ENCODE measurements at regions not wholly inside any gene's neighbourhood (a gene's known extent, or its start where the extent isn't known, plus 50 kb on each side); places are given as distances from the start of the nearest gene placed in this dataset.

DNA sequence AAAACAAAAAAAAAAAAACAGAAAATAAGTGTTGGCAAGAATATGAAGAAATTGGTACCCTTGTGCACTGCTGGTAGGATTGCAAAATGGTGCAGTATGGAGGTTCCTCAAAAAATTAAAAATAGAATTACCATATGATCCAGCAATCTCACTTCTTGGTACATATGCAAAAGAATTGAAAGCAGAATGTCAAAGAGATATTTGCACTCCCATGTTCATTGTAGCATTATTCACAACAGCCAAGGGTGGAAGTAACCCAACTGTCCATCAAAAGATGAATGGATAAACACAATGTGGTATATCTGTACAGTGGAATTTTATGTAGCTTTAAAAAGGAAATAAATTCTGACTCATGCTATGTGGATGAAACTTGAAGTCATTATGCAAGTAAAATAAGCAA lies 72.8 kb upstream of the POU3F3 start:
- no peaks in the 10 kb centered on the region for H3K9me3 ChIP-seq (ENCODE audit: low read length)
- TF ChIP-seq TAF1 (IDR thresholded peaks at IDR 0.05; ENCODE audit: low read depth): no peak
- TF ChIP-seq, protein P1, sequence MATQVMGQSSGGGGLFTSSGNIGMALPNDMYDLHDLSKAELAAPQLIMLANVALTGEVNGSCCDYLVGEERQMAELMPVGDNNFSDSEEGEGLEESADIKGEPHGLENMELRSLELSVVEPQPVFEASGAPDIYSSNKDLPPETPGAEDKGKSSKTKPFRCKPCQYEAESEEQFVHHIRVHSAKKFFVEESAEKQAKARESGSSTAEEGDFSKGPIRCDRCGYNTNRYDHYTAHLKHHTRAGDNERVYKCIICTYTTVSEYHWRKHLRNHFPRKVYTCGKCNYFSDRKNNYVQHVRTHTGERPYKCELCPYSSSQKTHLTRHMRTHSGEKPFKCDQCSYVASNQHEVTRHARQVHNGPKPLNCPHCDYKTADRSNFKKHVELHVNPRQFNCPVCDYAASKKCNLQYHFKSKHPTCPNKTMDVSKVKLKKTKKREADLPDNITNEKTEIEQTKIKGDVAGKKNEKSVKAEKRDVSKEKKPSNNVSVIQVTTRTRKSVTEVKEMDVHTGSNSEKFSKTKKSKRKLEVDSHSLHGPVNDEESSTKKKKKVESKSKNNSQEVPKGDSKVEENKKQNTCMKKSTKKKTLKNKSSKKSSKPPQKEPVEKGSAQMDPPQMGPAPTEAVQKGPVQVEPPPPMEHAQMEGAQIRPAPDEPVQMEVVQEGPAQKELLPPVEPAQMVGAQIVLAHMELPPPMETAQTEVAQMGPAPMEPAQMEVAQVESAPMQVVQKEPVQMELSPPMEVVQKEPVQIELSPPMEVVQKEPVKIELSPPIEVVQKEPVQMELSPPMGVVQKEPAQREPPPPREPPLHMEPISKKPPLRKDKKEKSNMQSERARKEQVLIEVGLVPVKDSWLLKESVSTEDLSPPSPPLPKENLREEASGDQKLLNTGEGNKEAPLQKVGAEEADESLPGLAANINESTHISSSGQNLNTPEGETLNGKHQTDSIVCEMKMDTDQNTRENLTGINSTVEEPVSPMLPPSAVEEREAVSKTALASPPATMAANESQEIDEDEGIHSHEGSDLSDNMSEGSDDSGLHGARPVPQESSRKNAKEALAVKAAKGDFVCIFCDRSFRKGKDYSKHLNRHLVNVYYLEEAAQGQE (IDR thresholded peaks at IDR 0.05; ENCODE audit: borderline replicate concordance): no peak
- TF ChIP-seq POLR2AphosphoS5 (IDR thresholded peaks at IDR 0.05): no peak
- no peak for TF ChIP-seq MXI1 (conservative IDR thresholded peaks at IDR 0.05; ENCODE audit: poor library complexity, severe bottlenecking)
- TF ChIP-seq EP300 (conservative IDR thresholded peaks at IDR 0.05; ENCODE audit: poor library complexity, severe bottlenecking): no peak
- TF ChIP-seq RAD21 (conservative IDR thresholded peaks at IDR 0.05): no peak
- TF ChIP-seq, protein P2, sequence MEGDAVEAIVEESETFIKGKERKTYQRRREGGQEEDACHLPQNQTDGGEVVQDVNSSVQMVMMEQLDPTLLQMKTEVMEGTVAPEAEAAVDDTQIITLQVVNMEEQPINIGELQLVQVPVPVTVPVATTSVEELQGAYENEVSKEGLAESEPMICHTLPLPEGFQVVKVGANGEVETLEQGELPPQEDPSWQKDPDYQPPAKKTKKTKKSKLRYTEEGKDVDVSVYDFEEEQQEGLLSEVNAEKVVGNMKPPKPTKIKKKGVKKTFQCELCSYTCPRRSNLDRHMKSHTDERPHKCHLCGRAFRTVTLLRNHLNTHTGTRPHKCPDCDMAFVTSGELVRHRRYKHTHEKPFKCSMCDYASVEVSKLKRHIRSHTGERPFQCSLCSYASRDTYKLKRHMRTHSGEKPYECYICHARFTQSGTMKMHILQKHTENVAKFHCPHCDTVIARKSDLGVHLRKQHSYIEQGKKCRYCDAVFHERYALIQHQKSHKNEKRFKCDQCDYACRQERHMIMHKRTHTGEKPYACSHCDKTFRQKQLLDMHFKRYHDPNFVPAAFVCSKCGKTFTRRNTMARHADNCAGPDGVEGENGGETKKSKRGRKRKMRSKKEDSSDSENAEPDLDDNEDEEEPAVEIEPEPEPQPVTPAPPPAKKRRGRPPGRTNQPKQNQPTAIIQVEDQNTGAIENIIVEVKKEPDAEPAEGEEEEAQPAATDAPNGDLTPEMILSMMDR (IDR thresholded peaks at IDR 0.05; ENCODE audit: poor library complexity, severe bottlenecking): no peak
- no peak for TF ChIP-seq EZH2 (IDR thresholded peaks at IDR 0.05; ENCODE audit: borderline replicate concordance, insufficient read depth, low read length, poor library complexity, severe bottlenecking)
- no peak for TF ChIP-seq SMC3 (conservative IDR thresholded peaks at IDR 0.05; ENCODE audit: poor library complexity)
- H4K20me1 ChIP-seq (ENCODE audit: insufficient read depth): no peaks in the 10 kb centered on the region
- H3K4me2 ChIP-seq (ENCODE audit: low read length): no peak overlapping the region
- no peak overlapping the region for H3K27ac ChIP-seq (ENCODE audit: low read length)
- no peak overlapping the region for H3K9ac ChIP-seq (ENCODE audit: low read length)
- H3F3A ChIP-seq (ENCODE audit: insufficient read depth, low read length, poor library complexity, severe bottlenecking): no peaks in the 10 kb centered on the region
- H3K4me3 ChIP-seq (ENCODE audit: low read length): no peak overlapping the region
- H3K36me3 ChIP-seq (ENCODE audit: insufficient read depth, low read length): no peaks in the 10 kb centered on the region
- H2AFZ ChIP-seq (ENCODE audit: low read depth, low read length): no peak overlapping the region
- no peaks in the 10 kb centered on the region for H3K9me2 ChIP-seq (ENCODE audit: insufficient read depth, low read length)
- H3K27me3 ChIP-seq (ENCODE audit: insufficient read depth, low read depth, low read length): no peaks in the 10 kb centered on the region
- no peaks in the 10 kb centered on the region for H3K79me2 ChIP-seq (replicated peaks; ENCODE audit: insufficient read depth, low read length)

- no peak overlapping the region for H3K9ac ChIP-seq (ENCODE audit: low read length)
These were observed 69.7 kb upstream of the POU3F3 start for GRCh38 chr2:104784264-104784663.

More at GRCh38 chr2:104784264-104784663, 69.7 kb upstream of the POU3F3 start:
- TF ChIP-seq MXI1 (conservative IDR thresholded peaks at IDR 0.05; ENCODE audit: poor library complexity, severe bottlenecking) (no peak), EZH2 (IDR thresholded peaks at IDR 0.05; ENCODE audit: borderline replicate concordance, insufficient read depth, low read length, poor library complexity, severe bottlenecking) (no peak), RAD21 (conservative IDR thresholded peaks at IDR 0.05) (no peak), TAF1 (IDR thresholded peaks at IDR 0.05; ENCODE audit: low read depth) (no peak), POLR2AphosphoS5 (IDR thresholded peaks at IDR 0.05) (no peak), SMC3 (conservative IDR thresholded peaks at IDR 0.05; ENCODE audit: poor library complexity) (no peak), EP300 (conservative IDR thresholded peaks at IDR 0.05; ENCODE audit: poor library complexity, severe bottlenecking) (no peak)
- TF ChIP-seq, protein P2 (IDR thresholded peaks at IDR 0.05; ENCODE audit: poor library complexity, severe bottlenecking): no peak
- TF ChIP-seq, protein P1 (IDR thresholded peaks at IDR 0.05; ENCODE audit: borderline replicate concordance): no peak
- Histone ChIP-seq H3K36me3 (ENCODE audit: insufficient read depth, low read length) (no peaks in the 10 kb centered on the region), H3K9me2 (ENCODE audit: insufficient read depth, low read length) (no peaks in the 10 kb centered on the region), H3K4me3 (ENCODE audit: low read length) (no peak overlapping the region), H4K20me1 (ENCODE audit: insufficient read depth) (no peaks in the 10 kb centered on the region), H3K4me2 (ENCODE audit: low read length) (no peak overlapping the region), H3K27me3 (ENCODE audit: insufficient read depth, low read depth, low read length) (no peaks in the 10 kb centered on the region), H2AFZ (ENCODE audit: low read depth, low read length) (no peak overlapping the region), H3F3A (ENCODE audit: insufficient read depth, low read length, poor library complexity, severe bottlenecking) (no peaks in the 10 kb centered on the region), H3K79me2 (replicated peaks; ENCODE audit: insufficient read depth, low read length) (no peaks in the 10 kb centered on the region), H3K27ac (ENCODE audit: low read length) (no peak overlapping the region), H3K9me3 (ENCODE audit: low read length) (no peaks in the 10 kb centered on the region)
